RCC 7860 (cell line): ENCODE measurements at regions not wholly inside any gene's neighbourhood (a gene's known extent, or its start where the extent isn't known, plus 50 kb on each side); places are given as distances from the start of the nearest gene placed in this dataset.
"Not testable (repeated sequence)": the region's sequence is repeated elsewhere in the genome, so short reads cannot be mapped to it uniquely, and the experiment has no call there.

Experiments
- DNase-seq: peaks from one replicate; pipeline ENCODE4 v3.0.0-alpha.2; 2015; ENCODE audit warnings: low spot score
- FAIRE-seq: peaks from 2 replicates; lab custom pipeline; 2012; peaks lifted over from hg19 to GRCh38; lab: Jason Lieb, UNC

GRCh38 chr7:12826079-12826478, 138.6 kb downstream of the ARL4A start:
- DNase-seq (no peak), FAIRE-seq (no peak)

- FAIRE-seq (no peak), DNase-seq (no peak)
Measured at GRCh38 chr7:12827219-12827821, 139.9 kb downstream of the ARL4A start.

DNA sequence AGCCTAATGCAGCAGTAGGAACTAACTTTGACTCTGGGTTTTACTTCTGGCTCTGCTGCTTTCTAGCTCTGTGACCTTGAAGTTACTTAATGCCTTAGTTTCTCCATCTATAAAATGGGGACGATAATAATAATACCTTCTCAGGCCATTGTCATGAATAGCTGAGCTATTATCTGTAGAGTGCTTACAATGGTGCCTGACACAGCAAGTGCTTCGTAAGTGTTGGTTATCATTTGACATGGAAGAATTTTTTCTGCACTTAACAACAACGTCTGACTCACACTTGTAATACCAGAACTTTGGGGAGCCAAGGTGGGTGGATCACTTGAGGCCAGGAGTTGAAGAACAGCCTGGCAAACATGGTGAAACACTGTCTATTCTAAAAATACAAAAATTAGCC, 140.5 kb downstream of the ARL4A start:
- FAIRE-seq = no peak

DNA sequence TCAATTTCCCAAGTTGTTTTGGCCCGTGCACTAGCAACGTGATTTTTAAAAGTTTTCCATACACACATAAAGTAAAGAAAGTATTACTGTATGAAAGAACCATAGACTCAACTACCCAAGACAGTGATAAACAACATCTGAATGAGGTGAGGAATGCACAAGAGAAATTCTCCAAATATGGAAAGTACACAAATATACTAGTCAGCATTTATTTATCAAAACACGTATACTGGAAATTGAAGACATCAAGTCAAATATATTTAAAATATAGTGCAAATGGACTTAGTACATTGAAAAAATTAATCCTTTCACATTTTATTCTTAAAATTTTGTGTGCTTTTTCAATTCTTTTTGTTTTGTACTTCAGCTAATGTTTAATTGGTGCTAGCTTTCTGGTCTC, 143.6 kb downstream of the ARL4A start:
- FAIRE-seq (no peak), DNase-seq (no peak)

More for the DNA sequence above, 140.5 kb downstream of the ARL4A start:
- DNase-seq = no peak

GRCh38 chr7:12833829-12834228, 146.4 kb downstream of the ARL4A start:
- FAIRE-seq = no peak
- no peak for DNase-seq

DNA sequence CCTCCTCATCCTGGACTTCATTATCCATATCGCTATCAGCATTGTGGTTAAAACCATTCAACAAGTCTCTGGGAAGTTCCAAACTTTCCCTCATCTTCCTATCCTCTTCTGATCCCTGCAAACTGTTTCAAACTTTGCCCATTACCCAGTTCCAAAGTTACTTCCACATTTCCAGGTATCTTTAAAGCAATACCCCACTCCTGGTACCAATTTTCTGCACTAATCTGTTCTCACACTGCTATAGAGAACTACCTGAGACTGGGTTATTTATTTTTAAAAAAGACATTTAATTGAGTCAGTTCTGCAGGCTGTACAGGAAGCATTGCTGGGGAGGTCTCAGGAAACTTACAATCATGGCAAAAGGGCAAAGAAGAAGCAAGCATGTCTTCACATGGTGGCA, 147.3 kb downstream of the ARL4A start:
- no peak for FAIRE-seq
- DNase-seq = no peak

- FAIRE-seq (no peak), DNase-seq (no peak)
Measured at GRCh38 chr7:12839508-12840153, 152.2 kb downstream of the ARL4A start.

DNA sequence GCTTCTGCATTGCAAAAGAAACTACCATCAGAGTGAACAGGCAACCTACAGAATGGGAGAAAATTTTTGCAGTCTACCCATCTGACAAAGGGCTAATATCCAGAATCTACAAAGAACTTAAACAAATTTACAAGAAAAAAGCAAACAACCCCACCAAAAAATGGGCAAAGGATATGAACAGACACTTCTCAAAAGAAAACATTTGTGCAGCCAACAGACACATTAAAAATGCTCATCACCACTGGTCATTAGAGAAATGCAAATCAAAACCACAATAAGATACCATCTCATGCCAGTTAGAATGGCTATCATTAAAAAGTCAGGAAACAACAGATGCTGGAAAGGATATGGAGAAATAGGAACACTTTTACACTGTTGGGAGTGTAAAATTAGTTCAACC, 157.3 kb downstream of the ARL4A start:
- FAIRE-seq = not testable (repeated sequence)

GRCh38 chr7:12847001-12847400, 159.6 kb downstream of the ARL4A start:
- no peak for DNase-seq
- no peak for FAIRE-seq

More for the DNA sequence above, 157.3 kb downstream of the ARL4A start:
- DNase-seq = not testable (repeated sequence)

DNA sequence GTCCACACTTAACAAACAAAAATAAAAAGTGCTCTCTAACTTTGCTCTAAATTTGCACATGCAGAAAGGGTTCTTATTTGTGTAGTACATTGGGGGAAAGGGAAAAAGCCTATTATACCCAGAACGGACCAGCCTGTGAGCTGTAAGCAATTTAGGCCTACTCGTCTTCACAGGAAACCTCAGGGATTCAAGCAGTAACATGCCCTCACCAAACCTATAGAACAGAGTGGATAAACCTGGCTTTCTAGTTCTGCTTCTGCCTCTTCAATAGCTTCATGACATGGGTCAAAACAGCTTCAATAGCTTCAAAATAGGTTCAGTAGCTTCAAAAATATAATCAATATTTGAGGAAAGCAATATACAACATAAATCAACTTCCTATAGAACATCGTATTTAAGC, 163.7 kb downstream of the ARL4A start:
- FAIRE-seq (no peak), DNase-seq (no peak)

DNA sequence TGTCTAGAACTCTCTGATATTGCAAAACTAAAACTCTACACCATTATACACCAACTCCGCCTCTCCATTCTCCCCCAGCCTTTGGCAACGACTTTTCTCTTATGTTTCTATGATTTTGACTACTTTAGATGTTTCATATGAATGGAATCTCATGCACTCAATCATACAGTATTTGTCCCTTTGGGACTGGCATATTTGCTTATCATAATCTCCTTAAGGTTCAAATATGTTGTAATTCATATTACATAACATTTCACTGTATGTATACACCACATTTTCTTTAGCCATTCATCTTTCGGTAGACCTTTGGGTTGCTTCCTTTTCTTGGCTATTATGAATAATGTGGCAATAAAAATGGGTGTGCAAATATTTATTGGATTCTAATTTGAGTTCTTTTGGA, 164.4 kb downstream of the ARL4A start:
- DNase-seq = no peak
- FAIRE-seq = no peak

GRCh38 chr7:12855036-12855435, 167.6 kb downstream of the ARL4A start:
- DNase-seq = no peak
- FAIRE-seq = no peak

DNA sequence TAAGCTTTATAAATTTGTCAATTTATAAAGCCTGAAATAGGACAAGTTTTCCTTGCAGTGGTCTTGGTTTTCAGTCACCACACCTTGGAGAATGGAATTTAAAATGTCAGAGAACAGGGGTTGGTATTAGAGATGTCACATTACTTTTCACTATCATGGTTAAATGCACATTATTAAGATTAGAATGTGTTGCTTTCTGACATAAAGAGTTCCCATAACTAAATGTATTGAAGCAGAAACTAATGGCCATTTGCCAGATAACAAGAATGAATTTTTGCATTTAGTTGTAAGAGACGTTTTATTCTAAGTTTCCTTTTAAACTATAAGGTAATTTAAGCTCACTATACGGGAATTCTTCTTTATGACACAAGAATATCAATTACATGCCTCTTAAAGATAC, 172.3 kb downstream of the ARL4A start:
- FAIRE-seq (no peak), DNase-seq (no peak)

GRCh38 chr7:12861070-12861469, 173.6 kb downstream of the ARL4A start:
- FAIRE-seq (no peak), DNase-seq (no peak)

- FAIRE-seq = no peak
- DNase-seq = no peak
Measured at GRCh38 chr7:12862146-12862545, 174.7 kb downstream of the ARL4A start.

DNA sequence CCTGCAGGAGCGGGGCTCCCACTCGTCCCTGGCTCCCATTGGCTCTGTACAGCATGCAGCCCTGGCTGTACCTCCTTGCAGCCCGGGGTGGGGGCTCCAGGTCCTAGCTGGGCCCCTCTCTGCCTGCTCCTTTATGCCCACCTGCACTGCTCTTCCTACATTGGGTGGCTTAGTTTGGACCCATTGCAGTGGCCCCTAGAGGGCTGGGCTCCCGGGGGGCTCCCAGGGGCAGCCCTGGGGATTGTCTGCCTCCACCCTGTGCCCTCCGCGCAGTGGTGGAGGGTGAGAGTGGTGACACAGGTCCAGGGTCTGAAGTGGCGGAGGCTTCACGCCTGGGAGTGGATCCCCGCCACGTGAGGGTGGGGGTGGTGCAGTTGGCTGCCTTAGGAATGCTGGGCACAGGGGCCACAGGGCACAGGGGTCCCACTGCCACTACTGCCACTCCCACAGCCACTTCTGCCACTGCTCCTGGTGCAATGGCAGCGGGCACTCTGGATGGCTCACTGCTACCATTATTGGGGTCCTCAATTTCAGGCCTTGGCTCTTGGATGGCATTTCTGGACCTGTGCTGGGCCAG, 177.1 kb downstream of the ARL4A start:
- FAIRE-seq = no peak
- DNase-seq = no peak

DNA sequence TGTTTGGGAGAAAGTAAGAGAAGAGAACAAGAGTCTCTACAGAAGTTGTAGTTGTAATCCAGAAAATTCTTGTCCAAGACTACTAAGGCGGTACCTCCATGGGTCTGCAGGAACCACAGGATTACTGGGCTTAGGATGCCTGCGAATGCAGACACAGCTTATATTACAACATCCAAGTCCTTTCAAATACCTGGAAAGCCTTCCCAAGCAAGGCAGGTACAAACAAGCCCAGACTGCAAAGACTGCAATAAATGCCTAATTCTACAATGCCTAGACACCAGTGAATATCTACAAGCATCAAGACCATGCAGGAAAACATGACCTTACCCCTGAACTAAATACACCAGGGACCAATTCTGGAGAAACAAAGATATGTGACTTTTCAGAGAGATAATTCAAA, 178.2 kb downstream of the ARL4A start:
- FAIRE-seq (no peak), DNase-seq (no peak)

GRCh38 chr7:12866207-12866606, 178.8 kb downstream of the ARL4A start:
- no peak for DNase-seq
- FAIRE-seq = no peak

- DNase-seq (no peak), FAIRE-seq (no peak)
Measured at GRCh38 chr7:12868027-12868426, 180.6 kb downstream of the ARL4A start.

DNA sequence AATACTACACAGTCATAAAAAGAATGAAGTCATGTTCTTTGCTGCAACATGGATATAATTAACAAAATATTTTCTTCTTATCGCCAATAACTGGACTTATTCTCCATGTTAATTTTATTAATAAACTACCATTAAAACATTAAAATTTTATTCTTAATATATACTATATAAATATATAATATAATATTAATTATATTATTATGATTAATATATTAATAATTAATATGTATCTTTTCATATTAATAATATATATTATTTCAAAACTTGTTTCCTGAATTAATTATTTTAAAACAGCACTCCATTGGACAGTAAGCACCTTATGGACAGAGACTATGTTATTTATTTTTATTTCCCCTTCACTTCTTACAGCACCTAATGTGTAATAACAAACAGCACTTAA, 182.8 kb downstream of the ARL4A start:
- FAIRE-seq (peak; percentile 86), DNase-seq (no peak)

DNA sequence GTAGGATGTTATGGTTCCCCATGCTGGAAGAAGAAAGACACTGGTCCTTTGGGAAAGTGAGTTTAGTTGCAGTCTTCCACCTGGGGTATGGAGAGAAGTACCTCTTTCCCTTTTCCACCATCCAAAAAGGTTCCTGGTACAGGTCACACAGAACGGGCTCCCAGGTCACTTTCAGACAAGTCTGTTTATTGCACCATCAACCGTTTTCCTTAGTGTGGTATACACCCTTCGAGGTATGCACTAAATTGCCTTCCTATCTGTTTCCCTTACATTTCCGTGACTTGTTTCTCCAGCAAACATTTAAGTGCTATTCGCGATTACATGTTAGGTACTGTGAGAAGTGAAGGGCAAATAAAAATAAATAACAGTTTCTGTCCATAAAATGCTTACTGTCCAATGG, 185.1 kb downstream of the ARL4A start:
- FAIRE-seq (no peak), DNase-seq (no peak)

DNA sequence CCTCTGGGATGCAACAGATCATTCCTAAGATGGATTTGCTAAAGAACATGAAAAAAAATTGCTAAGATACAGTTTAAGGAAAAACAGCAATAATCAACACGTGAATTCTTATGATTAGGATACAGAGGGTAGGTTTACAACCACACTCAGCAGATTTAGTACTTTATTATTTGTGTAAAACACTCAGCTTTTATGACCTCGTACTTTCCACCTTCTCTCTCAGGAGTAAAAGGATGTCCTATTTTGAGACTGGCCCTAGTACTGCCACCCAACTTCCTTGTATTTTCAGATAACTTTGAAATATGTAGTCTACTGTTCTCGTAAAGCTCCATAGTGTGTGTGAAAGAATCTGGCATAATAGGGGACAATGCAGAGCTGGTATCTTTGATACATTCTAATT, 186.1 kb downstream of the ARL4A start:
- DNase-seq (no peak), FAIRE-seq (no peak)

GRCh38 chr7:12879139-12879538, 191.7 kb downstream of the ARL4A start:
- FAIRE-seq = peak; percentile 50

More at GRCh38 chr7:12879139-12879538, 191.7 kb downstream of the ARL4A start:
- no peak for DNase-seq
